Uterus (tissue), 3 donors: ENCODE measurements at regions not wholly inside any gene's neighbourhood (a gene's known extent, or its start where the extent isn't known, plus 50 kb on each side); places are given as distances from the start of the nearest gene placed in this dataset.

Source experiments
- DNase-seq, 2 donors: peaks; one replicate each; pipeline ENCODE4 v3.0.0-alpha.2; 2019 to 2020
- H3K27ac ChIP-seq, 2 donors: fragments of 200-600 bp; sonication (generic); 1 replicate in 1 of 2; 2 replicates in 1 of 2; pipeline ENCODE4 v1.5.1; 2016 to 2018
- H3K27me3 ChIP-seq, 2 donors: fragments of 200-600 bp; sonication (generic); one replicate each; pipeline ENCODE4 v1.5.1; 2018 to 2019; ENCODE audit warnings: control low read depth in 1 of 2
- H3K36me3 ChIP-seq, 2 donors: fragments of 200-600 bp; sonication (generic); one replicate each; pipeline ENCODE4 v1.5.1; 2019; ENCODE audit warnings: control low read depth in 1 of 2
- H3K4me1 ChIP-seq, 2 donors: fragments of 200-600 bp; sonication (generic); one replicate each; pipeline ENCODE4 v1.5.1; 2018 to 2019; ENCODE audit warnings: control low read depth in 1 of 2
- H3K4me3 ChIP-seq, 2 donors: fragments of 200-600 bp; sonication (generic); 1 replicate in 1 of 2; 2 replicates in 1 of 2; pipeline ENCODE4 v1.5.1; 2018 to 2019; ENCODE audit warnings: mild to moderate bottlenecking in 1 of 2
- H3K9me3 ChIP-seq, 2 donors: fragments of 200-600 bp; sonication (generic); one replicate each; pipeline ENCODE4 v1.5.1; 2019; ENCODE audit warnings: control low read depth in 1 of 2
- POLR2A ChIP-seq, 2 donors: fragments of 450-650 bp; IDR thresholded peaks; one replicate each; pipeline ENCODE4 v1.6.1; 2016; ENCODE audit warnings: antibody characterized with exemption in 2 of 2, mild to moderate bottlenecking in 1 of 2, moderate library complexity in 1 of 2
- intact Hi-C: fragments of 100-400 bp; cut with DNase I; formaldehyde crosslinking; loops from one replicate; pipeline ENCODE4 v1.15.1; 2023; ENCODE audit warnings: low total_unique reads
- TF ChIP-seq, protein P1 (sequence below), 4 experiments: fragments of 200-600 bp in 2 of 4; fragments of 450-650 bp in 2 of 4; sonication (generic) in 2 of 4; IDR thresholded peaks; one replicate each; pipeline ENCODE4 v1.5.1; 2016 to 2019; ENCODE audit warnings: antibody characterized with exemption in 4 of 4, mild to moderate bottlenecking in 2 of 4, moderate library complexity in 1 of 4
- donor health status: DM: yes; HTN: yes; CAD: no.

- H3K4me3 ChIP-seq, result no peak overlapping the region
- DNase-seq, result no peak
- H3K9me3 ChIP-seq, result no peaks in the 10 kb centered on the region
- no peaks in the 10 kb centered on the region for H3K36me3 ChIP-seq
- H3K27me3 ChIP-seq, result no peaks in the 10 kb centered on the region
- no peaks in the 10 kb centered on the region for H3K4me1 ChIP-seq
- TF ChIP-seq, protein P1, sequence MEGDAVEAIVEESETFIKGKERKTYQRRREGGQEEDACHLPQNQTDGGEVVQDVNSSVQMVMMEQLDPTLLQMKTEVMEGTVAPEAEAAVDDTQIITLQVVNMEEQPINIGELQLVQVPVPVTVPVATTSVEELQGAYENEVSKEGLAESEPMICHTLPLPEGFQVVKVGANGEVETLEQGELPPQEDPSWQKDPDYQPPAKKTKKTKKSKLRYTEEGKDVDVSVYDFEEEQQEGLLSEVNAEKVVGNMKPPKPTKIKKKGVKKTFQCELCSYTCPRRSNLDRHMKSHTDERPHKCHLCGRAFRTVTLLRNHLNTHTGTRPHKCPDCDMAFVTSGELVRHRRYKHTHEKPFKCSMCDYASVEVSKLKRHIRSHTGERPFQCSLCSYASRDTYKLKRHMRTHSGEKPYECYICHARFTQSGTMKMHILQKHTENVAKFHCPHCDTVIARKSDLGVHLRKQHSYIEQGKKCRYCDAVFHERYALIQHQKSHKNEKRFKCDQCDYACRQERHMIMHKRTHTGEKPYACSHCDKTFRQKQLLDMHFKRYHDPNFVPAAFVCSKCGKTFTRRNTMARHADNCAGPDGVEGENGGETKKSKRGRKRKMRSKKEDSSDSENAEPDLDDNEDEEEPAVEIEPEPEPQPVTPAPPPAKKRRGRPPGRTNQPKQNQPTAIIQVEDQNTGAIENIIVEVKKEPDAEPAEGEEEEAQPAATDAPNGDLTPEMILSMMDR (IDR thresholded peaks at IDR 0.05), result no peak
- intact Hi-C loops, result no loop called here
- no peak overlapping the region for H3K27ac ChIP-seq
Observed at GRCh38 chr12:115313929-115314328, 630.0 kb upstream of the TBX3 start.

DNA sequence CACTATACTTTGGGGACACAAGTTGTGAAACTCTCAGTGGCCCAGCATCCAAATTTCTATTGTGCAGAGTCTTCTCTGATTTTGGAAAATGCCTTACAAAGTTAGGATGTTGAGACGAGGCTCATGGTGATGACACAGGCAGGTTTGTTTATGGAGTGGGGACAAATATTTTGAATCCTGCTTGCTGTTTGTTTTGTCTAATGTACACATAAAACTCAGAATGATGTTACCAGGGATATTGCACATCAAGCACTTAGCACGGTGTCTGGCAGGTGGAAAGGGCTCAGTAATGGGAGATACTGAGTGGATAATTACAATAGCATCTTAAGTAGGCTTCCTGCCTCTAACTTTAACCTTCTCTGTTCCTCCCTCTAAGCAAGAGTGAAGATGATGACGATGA, 628.9 kb upstream of the TBX3 start:
- no peak for DNase-seq
- TF ChIP-seq, protein P1 (IDR thresholded peaks at IDR 0.05), result no peak
- TF ChIP-seq POLR2A (IDR thresholded peaks at IDR 0.05), result no peak

GRCh38 chr12:115311875-115312274, 627.9 kb upstream of the TBX3 start:
- H3K4me3 ChIP-seq, result no peak overlapping the region
- H3K9me3 ChIP-seq, result no peaks in the 10 kb centered on the region
- DNase-seq, result no peak
- H3K36me3 ChIP-seq, result no peaks in the 10 kb centered on the region
- intact Hi-C loops, result no loop called here
- H3K27me3 ChIP-seq, result no peaks in the 10 kb centered on the region
- H3K27ac ChIP-seq, result no peak overlapping the region
- H3K4me1 ChIP-seq, result no peaks in the 10 kb centered on the region
- TF ChIP-seq, protein P1 (IDR thresholded peaks at IDR 0.05), result no peak
- no peak for TF ChIP-seq POLR2A (IDR thresholded peaks at IDR 0.05)

More for the DNA sequence above, 628.9 kb upstream of the TBX3 start:
- Histone ChIP-seq H3K4me3 (no peak overlapping the region), H3K9me3 (no peaks in the 10 kb centered on the region), H3K27me3 (no peaks in the 10 kb centered on the region), H3K36me3 (no peaks in the 10 kb centered on the region), H3K4me1 (no peaks in the 10 kb centered on the region), H3K27ac (no peak overlapping the region)
- intact Hi-C loops, result no loop called here

DNA sequence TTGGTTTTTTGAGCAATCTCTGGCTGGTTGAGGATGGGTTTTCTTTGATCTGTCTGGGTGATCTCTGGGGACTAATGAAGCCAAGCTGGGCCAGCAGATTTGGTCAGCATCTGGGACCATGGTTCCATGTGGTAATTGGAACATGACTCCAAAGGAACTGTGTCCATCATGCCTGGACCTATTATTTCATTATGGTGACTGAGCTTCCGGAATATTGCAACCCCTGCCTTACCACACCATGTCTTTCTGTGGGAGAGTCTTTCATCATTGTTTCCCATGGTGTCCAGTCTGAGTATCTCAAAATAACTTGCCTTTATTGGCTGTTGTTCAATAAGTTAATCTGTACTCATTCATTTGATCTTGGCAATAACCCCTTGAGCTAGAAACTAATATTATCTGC, 624.9 kb upstream of the TBX3 start:
- Histone ChIP-seq H3K4me3 (no peak overlapping the region), H3K4me1 (no peaks in the 10 kb centered on the region), H3K9me3 (no peaks in the 10 kb centered on the region), H3K27ac (no peak overlapping the region), H3K27me3 (no peaks in the 10 kb centered on the region), H3K36me3 (no peaks in the 10 kb centered on the region)
- DNase-seq, result no peak
- TF ChIP-seq, protein P1 (IDR thresholded peaks at IDR 0.05), result no peak
- no peak for TF ChIP-seq POLR2A (IDR thresholded peaks at IDR 0.05)
- intact Hi-C loops, result no loop called here

GRCh38 chr12:115306380-115306779, 622.4 kb upstream of the TBX3 start:
- Histone ChIP-seq H3K4me1 (no peaks in the 10 kb centered on the region), H3K36me3 (no peaks in the 10 kb centered on the region), H3K4me3 (no peak overlapping the region), H3K27ac (no peak overlapping the region), H3K27me3 (no peaks in the 10 kb centered on the region), H3K9me3 (no peaks in the 10 kb centered on the region)
- intact Hi-C loops, result no loop called here
- no peak for DNase-seq
- TF ChIP-seq, protein P1 (IDR thresholded peaks at IDR 0.05), result no peak
- TF ChIP-seq POLR2A (IDR thresholded peaks at IDR 0.05), result no peak
